AG09309 (cell line): ENCODE measurements at regions not wholly inside any gene's neighbourhood (a gene's known extent, or its start where the extent isn't known, plus 50 kb on each side); places are given as distances from the start of the nearest gene placed in this dataset.

Source experiments
- DNase-seq: peaks from one replicate; pipeline ENCODE4 v3.0.0-alpha.2; 2010; ENCODE audit warnings: low read depth
- H3K4me3 ChIP-seq: 2 replicates; pipeline ENCODE4 v1.5.1; 2011; ENCODE audit warnings: mild to moderate bottlenecking, low read depth, low read length, moderate library complexity; ENCODE audit not compliant: control insufficient read depth
- TF ChIP-seq, protein P1 (sequence below): IDR thresholded peaks from 2 replicates; pipeline ENCODE4 v1.5.1; 2011; ENCODE audit warnings: mild to moderate bottlenecking, low read depth, low read length, inconsistent platforms; ENCODE audit not compliant: insufficient read depth, control insufficient read depth; ENCODE audit errors: missing control alignments

DNA sequence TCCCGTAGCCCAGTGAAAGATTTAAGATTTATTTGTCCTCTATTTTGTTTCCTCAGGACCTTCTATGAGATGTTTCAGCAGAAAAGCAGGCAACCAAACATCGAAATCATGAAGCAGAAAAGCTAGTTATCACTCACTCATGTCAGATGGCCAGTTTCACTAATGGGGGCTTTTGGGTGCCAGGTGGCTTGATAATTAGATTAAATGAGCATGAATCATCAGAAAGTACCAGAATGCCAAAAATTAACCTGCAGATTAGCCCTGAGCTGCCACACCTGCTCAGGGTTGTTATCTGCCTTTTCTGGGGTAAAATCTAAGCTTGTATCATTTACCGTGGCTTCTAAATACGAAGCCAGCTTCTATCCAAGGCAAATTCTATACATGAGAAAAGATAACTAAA, 1017.5 kb downstream of the XPNPEP1 start:
- TF ChIP-seq, protein P1, sequence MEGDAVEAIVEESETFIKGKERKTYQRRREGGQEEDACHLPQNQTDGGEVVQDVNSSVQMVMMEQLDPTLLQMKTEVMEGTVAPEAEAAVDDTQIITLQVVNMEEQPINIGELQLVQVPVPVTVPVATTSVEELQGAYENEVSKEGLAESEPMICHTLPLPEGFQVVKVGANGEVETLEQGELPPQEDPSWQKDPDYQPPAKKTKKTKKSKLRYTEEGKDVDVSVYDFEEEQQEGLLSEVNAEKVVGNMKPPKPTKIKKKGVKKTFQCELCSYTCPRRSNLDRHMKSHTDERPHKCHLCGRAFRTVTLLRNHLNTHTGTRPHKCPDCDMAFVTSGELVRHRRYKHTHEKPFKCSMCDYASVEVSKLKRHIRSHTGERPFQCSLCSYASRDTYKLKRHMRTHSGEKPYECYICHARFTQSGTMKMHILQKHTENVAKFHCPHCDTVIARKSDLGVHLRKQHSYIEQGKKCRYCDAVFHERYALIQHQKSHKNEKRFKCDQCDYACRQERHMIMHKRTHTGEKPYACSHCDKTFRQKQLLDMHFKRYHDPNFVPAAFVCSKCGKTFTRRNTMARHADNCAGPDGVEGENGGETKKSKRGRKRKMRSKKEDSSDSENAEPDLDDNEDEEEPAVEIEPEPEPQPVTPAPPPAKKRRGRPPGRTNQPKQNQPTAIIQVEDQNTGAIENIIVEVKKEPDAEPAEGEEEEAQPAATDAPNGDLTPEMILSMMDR = no peak
- H3K4me3 ChIP-seq = no peak overlapping the region
- no peak for DNase-seq

DNA sequence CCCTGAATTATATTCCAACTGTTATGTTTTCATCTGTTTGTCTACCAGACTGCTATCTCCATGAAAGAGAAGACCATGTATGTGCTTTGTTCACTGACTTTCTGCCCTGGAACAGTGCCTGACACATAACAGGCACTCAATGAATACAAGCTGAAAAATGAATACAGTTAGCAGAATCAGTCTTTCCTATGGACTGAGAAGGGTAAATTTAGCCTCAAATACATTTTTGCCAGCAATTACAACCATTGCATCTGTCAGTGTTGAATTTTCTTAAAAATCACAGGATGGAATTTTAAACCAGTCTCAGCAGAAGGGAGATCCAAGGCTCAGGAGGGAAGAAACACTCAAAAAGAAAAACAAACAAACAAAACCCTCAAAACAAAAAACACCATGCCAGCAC, 1018.1 kb downstream of the XPNPEP1 start:
- TF ChIP-seq, protein P1 = no peak
- no peak overlapping the region for H3K4me3 ChIP-seq
- no peak for DNase-seq

DNA sequence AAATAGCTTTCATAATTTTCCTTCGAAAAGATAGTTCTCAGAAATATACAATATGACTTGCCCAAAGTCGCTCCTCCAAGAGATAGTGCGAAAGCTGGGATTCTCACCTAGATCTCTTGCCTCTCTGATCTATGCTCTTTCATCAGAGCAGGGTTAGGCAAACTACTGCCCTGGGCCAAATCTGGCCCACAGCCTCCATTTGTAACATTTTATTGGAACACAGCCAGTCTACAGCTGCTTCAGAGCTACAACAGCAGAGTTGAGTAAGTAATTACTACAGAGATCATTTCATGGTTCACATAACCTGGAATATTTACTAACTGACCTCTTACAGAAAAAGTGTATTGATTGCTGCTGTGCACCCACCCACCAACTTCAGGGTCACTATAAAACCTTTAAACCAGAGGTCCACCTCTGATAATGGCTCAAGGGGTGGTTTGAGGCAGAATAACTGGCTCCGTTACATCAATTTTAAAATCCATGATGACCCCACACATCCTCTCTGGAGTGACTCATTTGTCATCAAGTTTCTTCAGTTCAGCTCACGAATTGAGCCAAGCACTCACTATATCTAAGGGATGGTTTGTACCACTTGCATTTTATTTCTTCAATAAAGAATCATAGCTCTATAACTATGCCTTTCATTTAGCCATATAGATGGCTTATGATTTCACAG, 1019.0 kb downstream of the XPNPEP1 start:
- TF ChIP-seq, protein P1 = no peak
- DNase-seq = no peak
- no peak overlapping the region for H3K4me3 ChIP-seq

DNA sequence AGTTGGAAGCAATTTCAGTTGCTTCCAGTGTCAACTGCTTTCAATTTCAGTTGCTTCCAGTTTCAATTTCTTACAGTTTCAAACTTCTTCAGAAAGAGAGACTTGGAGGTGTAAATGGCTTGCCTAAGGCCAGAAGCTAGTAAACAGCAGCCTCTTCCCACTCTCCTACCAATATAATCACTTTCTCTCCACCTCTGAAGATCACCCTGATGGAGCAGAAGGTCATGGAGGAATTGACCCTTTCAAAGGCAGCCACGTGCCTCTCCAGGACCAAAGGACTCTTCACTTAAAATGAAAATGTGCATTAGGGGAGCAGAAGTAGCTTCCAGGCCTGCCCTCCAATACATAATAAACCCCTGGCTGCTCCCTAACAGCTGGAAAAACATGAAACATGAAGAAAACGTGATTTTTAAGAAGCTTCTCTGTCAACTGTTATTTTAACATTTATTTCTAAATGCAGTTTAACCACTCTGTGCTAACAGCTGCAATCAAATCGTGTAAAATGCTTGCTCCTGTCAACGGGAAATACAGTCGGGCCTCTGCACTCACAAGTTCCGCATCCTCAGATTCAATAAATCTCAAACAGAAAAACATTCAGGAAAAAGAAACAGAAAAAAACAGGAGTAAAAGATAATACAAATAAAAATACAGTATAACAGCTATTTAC, 1020.6 kb downstream of the XPNPEP1 start:
- no peak overlapping the region for H3K4me3 ChIP-seq
- DNase-seq = no peak
- TF ChIP-seq, protein P1 = no peak

DNA sequence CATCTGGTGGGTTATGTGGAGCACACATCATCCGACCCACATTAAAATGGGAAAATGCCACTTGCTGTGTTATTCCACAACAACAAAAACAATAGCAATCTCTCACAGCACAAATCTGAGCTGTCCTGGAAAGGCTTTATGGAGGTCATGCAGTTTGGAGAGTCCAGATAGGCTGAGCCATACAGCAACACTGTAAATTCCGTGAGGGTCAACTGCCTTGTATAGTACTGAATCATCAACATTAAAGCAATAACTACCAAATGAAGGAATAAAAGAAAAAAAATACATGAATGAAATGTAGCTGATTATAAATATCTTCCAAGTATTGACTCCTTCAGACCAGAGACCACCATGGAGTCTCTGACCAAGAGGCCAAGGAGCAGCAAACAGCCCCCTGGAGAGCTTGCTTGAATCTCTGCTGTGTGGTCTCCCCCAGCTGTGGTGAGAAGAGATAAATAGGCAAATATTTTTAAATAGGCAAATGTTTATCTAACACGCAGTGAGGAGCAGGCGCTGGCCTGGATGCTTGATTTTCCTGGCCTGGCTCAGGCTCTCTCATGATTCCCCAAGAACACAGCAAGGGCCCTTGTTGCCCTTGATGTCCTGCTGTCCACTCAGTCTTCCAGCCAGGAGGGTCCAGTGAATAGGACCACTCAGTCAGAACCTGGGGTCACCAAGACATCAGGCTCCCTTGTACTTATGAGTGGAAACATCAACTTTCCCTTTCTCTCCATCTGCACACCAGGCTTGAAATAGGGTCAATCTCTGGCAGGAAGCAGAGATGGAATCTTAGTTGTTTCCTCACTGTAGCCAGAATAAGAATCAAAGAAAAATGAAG, 1021.3 kb downstream of the XPNPEP1 start:
- TF ChIP-seq, protein P1 = no peak
- DNase-seq = no peak
- no peak overlapping the region for H3K4me3 ChIP-seq

DNA sequence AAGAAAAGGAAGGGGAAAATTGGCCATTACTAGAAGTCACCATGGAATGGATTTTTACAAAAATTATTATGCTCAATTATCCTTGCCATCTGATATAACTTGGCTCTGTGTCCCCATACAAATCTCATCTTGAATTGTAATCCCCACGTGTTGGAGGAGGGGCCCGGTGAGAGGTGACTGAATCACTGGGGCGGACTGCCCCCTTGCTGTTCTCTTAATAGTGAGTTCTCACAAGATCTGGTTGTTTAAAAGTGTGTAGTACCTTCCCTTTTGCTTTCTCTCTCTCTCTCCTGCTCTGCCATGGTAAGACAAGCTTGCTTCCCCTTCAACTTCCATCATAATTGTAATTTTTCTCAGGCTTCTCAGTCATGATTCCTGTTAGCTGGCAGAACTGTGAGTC, 1023.6 kb downstream of the XPNPEP1 start:
- TF ChIP-seq, protein P1 = no peak
- DNase-seq = no peak
- H3K4me3 ChIP-seq = no peak overlapping the region
